AG04450 (cell line): ENCODE measurements at regions not wholly inside any gene's neighbourhood (a gene's known extent, or its start where the extent isn't known, plus 50 kb on each side); places are given as distances from the start of the nearest gene placed in this dataset.

ENCODE experiments used
- CTCF ChIA-PET: fragments of 300-600, 350-600 bp; formaldehyde crosslinking; extraction: SDS; loops from one replicate; lab custom pipeline; 2022; ENCODE audit warnings: antibody characterized with exemption, inconsistent platforms; lab: Charles Lee
- POLR2A ChIA-PET: fragments of 350-600 bp; formaldehyde crosslinking; extraction: SDS; loops from one replicate; lab custom pipeline; 2021; ENCODE audit warnings: antibody characterized with exemption, inconsistent platforms; lab: Yijun Ruan, JAX
- DNase-seq: peaks from one replicate; pipeline ENCODE4 v3.0.0-alpha.2; 2011; ENCODE audit warnings: low read depth, low spot score
- H3K27ac ChIP-seq: one replicate; pipeline ENCODE4 v1.5.1; 2012; ENCODE audit warnings: low read depth, low read length, control low read depth
- H3K27me3 ChIP-seq: one replicate; pipeline ENCODE4 v1.6.0; 2012; ENCODE audit warnings: low read length; ENCODE audit not compliant: control insufficient read depth, insufficient read depth
- H3K4me3 ChIP-seq: 2 replicates; pipeline ENCODE4 v1.5.1; 2011; ENCODE audit warnings: mild to moderate bottlenecking, low read depth, low read length, control low read depth
- H3K9me3 ChIP-seq: 2 replicates; pipeline ENCODE4 v1.5.1; 2012; ENCODE audit warnings: low read length; ENCODE audit not compliant: control insufficient read depth, insufficient read depth
- TF ChIP-seq, protein P1 (sequence below): IDR thresholded peaks from 2 replicates; pipeline ENCODE4 v1.5.1; 2011; ENCODE audit warnings: low read depth, low read length, control low read depth, inconsistent platforms

DNA sequence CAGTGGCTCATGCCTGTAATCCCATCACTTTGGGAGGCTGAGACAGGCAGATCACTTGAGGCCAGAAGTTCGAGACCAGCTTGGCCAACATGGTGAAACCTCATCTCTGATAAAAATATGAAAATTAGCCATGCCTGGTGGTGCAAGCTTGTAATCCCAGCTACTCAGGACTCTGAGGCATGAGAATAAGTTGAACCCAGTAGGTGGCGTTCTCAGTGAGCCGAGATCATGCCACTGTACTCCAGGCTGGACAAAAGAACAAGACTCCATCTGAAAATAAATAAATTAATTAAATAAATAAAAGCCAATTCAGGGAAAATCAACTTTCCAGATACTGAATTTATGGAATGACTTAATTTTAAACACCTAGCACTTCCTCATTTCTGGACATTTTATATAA is 1722.1 kb downstream of the MAT2B start:
- Histone ChIP-seq H3K9me3 (no peaks in the 10 kb centered on the region; the same call in 1 of the 2 replicates), H3K4me3 (no peak overlapping the region), H3K27ac (no peak overlapping the region), H3K27me3 (no peaks in the 10 kb centered on the region)
- no peak for DNase-seq
- POLR2A ChIA-PET, result no interaction called here
- CTCF ChIA-PET, result interaction anchor here (0.9 to 1.6 kb wide), 2 partner anchors 230 to 390 kb away, joined by 3 to 6 read pairs; no protein-coding TSS in a partner anchor
- TF ChIP-seq, protein P1, sequence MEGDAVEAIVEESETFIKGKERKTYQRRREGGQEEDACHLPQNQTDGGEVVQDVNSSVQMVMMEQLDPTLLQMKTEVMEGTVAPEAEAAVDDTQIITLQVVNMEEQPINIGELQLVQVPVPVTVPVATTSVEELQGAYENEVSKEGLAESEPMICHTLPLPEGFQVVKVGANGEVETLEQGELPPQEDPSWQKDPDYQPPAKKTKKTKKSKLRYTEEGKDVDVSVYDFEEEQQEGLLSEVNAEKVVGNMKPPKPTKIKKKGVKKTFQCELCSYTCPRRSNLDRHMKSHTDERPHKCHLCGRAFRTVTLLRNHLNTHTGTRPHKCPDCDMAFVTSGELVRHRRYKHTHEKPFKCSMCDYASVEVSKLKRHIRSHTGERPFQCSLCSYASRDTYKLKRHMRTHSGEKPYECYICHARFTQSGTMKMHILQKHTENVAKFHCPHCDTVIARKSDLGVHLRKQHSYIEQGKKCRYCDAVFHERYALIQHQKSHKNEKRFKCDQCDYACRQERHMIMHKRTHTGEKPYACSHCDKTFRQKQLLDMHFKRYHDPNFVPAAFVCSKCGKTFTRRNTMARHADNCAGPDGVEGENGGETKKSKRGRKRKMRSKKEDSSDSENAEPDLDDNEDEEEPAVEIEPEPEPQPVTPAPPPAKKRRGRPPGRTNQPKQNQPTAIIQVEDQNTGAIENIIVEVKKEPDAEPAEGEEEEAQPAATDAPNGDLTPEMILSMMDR, result no peak

DNA sequence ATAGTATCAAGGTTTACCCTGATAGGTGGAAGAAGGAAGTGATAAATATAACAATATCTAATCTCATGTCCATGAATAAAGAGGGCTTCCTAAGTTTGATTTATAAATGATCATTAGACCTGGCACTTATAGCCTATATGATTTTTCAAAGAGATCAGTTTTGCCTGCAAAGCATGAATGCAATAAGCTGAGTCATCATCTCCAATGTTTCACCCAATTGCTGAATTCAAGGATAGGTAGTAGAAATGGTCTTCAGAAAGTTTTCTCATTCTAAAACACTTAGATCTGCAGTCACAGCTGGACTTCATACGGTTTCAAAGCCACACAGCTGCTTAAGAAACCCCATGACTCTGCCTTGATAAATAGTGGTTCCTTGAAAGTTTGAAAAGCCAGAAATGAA is 1722.8 kb downstream of the MAT2B start:
- no peak overlapping the region for H3K27ac ChIP-seq
- TF ChIP-seq, protein P1, result no peak
- no peak overlapping the region for H3K4me3 ChIP-seq
- DNase-seq, result no peak
- no peaks in the 10 kb centered on the region; the same call in 1 of the 2 replicates for H3K9me3 ChIP-seq
- no peaks in the 10 kb centered on the region for H3K27me3 ChIP-seq
- CTCF ChIA-PET, result interaction anchor here (0.7 to 1.6 kb wide), 3 partner anchors 10 to 389 kb away, joined by 3 to 6 read pairs (median 3); no protein-coding TSS in a partner anchor
- POLR2A ChIA-PET, result no interaction called here

DNA sequence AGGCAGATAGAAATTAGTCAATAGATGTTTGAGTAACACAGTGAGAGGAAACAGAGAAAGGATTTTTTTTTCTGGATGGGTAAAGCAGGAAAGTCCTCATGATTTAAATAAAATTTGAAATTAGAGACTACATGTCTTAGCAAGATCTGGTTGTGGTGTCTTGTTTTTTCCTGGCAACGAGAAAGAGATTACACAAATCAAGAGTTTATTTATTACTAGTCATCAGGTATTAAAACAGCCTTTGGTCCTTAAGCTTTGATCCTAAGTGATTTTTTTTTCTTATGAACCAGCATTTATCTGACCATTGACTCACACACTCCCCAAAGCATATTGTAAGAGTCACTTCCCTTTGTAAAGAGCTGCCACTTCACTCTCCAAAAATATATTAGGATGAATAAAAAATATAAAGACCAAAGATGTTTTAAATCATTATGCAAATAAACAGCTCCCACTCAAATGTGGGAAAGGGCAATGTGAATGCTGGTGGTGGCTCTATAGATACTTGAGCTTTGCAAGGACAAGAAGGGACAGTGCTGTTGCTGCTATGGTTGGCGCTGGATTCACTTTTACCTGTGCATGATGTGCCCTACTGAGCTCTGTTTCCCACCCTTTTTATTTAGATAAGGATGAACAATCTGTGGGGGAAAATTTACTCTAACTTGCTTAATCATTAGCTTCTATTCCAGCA is 1726.5 kb downstream of the MAT2B start:
- no peak for DNase-seq
- no peak overlapping the region for H3K4me3 ChIP-seq
- H3K9me3 ChIP-seq, result no peaks in the 10 kb centered on the region
- no peak overlapping the region for H3K27ac ChIP-seq
- POLR2A ChIA-PET, result no interaction called here
- TF ChIP-seq, protein P1, result no peak
- CTCF ChIA-PET, result no interaction called here
- H3K27me3 ChIP-seq, result no peaks in the 10 kb centered on the region

DNA sequence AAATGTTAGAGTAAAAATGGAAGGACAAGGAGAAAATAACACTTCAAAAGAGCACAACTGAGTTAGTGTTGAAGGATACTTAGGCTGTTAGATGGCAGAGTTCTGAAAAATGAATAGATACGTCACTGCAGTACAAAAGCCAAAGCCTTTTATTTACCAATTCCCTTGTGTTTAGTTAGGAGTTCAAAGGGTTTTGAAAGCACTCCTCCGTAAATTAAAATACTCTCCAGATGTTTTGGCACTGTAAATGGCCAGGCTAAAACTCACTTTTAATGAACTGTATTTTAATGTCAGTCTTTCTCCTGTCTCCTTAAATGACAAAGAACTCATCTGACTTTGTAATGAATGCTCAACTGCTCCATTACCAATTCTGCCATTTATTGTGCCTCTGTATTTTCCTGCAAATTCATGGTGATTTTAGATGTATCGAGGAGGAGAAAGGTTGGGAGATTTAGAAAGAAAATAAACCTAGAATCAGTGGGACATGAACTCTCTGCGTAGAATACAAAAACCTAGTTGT is 1727.2 kb downstream of the MAT2B start:
- Histone ChIP-seq H3K27ac (no peak overlapping the region), H3K9me3 (no peaks in the 10 kb centered on the region), H3K4me3 (no peak overlapping the region), H3K27me3 (no peaks in the 10 kb centered on the region)
- no peak for DNase-seq
- CTCF ChIA-PET, result no interaction called here
- TF ChIP-seq, protein P1, result no peak
- POLR2A ChIA-PET, result no interaction called here

DNA sequence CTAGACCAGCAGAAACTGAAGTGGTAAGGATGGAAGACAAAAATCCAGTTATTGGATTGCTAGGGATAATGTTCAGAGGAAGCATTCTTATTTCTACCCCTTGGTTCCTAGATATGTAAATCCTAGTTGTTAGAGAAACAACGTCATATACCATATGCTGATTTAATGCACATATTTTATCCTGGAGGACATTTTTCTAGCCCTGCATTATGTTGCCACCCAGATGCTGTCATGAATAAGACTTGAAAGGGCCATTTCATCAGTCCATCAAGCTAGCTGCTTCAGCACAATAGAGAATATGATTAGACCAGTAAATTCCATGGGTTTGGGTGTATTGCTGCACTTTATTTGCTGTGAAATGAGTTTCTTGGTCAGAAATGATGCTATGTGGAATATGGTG is 1736.4 kb downstream of the MAT2B start:
- no peak overlapping the region for H3K27ac ChIP-seq
- no peak for DNase-seq
- CTCF ChIA-PET, result no interaction called here
- TF ChIP-seq, protein P1, result no peak
- POLR2A ChIA-PET, result no interaction called here
- H3K9me3 ChIP-seq, result no peaks in the 10 kb centered on the region
- H3K4me3 ChIP-seq, result no peak overlapping the region
- H3K27me3 ChIP-seq, result no peaks in the 10 kb centered on the region
